HG03280 (cell line): ENCODE measurements at regions not wholly inside any gene's neighbourhood (a gene's known extent, or its start where the extent isn't known, plus 50 kb on each side); places are given as distances from the start of the nearest gene placed in this dataset.

ENCODE experiments used
- ATAC-seq: cut with Tn5 transposase; IDR thresholded peaks from one replicate; pipeline ENCODE4 v1.9.1; 2021; ENCODE audit warnings: mild to moderate bottlenecking, moderate library complexity; ENCODE audit not compliant: unreplicated experiment

DNA sequence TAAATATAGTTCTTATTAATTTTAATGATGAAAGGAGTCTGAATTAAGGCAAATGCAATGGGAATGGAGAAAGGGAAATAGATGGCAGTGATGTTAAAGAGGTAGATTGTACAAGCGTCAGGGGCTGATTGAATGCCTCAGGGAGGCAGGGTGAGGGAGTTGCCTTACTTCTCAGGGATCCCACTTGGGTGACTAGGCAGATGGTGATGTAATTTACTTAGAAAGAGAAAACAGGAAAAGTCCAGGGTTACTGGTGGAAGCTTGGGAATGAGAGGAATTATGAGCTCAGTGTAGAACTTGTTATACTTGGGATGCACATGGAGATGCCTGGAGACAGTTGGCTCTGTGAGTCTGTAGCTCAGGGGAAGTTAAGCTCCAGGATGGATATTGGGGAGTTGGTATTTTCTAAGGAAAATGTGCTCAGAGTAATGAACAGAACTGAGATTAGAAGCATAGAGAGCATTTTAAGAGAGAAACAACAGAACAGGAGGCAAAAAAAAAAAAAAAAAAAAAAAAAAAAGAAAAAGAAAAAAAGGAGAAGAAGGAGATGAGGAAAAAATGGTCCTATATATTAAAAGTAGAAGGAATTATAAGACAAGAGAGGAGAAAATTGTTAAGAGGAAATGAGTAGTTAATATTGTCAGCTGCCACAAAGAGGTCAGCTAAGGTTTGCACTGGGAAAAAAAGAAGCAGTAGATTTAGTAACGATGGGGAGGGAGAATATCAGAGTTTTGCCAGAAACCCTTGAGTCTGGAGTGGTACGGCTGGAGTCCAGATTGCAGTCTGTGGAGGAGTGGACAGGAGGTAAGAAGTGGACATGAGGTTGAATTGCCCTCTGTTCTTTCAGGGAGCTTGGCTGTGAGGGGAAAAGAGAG lies 88.0 kb upstream of the ELL2 start:
- no peak for ATAC-seq

DNA sequence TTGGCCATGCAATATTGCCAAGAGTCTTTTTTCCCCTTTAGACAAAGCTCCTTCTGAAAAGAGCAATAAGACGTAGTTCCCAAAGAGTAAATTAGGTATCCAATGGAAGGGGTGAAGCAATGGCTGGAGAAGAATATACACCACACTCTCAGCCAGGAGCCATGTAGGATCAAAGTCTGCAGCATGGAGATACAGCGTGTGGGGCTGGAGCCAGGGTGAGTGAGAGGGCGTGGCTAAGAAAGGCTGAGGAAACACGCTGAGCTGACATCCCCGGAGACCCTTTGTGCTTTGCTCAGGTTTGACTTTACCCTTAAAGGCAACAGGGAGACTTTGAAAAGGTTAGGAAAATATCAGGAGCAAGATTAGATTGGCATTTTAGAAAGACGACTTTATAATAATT lies 87.1 kb upstream of the ELL2 start:
- no peak for ATAC-seq

- ATAC-seq: no peak
These were observed 84.2 kb upstream of the ELL2 start for GRCh38 chr5:96045888-96046287.

DNA sequence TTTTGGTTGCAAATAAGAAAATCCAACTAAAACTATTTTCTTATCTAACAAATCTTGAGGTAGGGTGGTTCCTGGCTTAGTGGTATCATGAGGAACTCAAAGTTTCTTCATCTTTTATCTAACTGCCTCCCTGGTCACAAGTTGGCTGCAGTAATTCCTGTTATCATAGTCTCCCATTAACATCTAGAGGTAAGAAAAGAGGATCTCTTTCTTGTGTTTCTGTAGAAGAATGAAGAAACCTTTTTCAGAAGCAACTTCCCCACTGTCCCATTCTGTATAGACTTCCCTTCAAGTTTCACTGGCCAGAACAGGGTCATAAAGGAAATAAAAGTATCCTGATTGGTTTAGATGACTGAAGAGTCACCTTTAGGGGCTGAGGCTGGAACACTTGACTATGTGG lies 81.8 kb upstream of the ELL2 start:
- ATAC-seq: no peak

DNA sequence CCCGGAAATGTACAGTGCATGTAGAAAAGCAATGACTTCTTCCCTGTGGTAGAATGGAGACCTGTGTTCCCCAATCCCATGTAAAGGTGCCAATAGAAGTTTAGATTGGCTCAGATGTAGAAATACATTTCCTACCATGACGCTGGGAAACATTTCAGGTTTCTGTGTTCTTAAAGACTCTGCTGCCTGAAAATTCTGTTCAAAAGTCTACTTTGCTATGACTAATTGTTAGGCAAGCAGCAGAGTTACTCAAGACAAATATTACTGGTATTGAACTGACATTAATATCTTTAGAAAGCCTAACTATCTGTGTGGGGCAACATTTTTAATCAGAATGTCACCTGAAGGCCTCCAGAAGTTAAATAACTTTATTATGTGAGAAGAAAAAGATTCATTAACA lies 75.5 kb upstream of the ELL2 start:
- no peak for ATAC-seq

DNA sequence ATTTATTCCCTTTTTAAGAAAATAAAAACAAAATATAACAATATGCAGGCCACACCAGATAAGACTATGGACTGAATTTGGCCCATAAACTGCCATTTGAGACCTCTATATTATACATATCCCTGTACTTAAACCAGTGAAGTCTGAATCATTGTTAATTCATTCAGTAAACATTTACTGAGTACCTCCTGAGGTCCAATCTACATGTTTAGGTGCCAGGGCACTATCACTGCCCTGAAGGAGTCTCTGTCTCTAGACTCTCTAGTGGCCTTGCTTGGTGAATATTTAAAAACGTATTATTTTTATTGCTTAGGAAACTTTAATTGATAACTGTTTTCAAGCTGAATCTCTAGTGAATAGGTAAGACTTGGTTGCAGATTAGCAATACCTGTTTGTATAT lies 74.7 kb upstream of the ELL2 start:
- ATAC-seq: no peak

GRCh38 chr5:96035796-96036195 lies 74.1 kb upstream of the ELL2 start:
- ATAC-seq: no peak

GRCh38 chr5:96033116-96033515 lies 71.5 kb upstream of the ELL2 start:
- no peak for ATAC-seq

DNA sequence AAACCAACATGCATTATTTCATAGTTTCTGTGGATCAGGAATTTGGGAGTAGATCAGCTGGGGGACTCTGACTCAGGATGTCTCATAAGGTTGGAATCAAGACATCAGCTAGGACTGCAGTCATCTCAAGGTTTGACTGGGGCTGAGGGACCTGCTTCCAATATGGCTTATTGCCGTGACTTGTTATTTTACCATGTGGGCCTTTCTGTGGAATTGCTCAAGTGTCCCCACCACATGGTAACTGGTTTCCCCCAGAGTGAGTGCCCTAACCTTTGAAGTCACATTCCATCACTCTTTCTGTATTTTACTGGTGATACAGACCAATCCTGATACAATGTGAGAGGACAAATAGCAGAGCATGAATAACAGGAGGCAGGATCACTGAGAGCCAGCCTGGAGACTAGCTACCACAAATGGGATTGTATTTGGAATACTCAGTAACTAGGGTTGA lies 70.2 kb upstream of the ELL2 start:
- no peak for ATAC-seq

- no peak for ATAC-seq
These were observed 69.5 kb upstream of the ELL2 start for GRCh38 chr5:96031180-96031579.

- ATAC-seq: no peak
These were observed 64.9 kb upstream of the ELL2 start for GRCh38 chr5:96026406-96027041.

DNA sequence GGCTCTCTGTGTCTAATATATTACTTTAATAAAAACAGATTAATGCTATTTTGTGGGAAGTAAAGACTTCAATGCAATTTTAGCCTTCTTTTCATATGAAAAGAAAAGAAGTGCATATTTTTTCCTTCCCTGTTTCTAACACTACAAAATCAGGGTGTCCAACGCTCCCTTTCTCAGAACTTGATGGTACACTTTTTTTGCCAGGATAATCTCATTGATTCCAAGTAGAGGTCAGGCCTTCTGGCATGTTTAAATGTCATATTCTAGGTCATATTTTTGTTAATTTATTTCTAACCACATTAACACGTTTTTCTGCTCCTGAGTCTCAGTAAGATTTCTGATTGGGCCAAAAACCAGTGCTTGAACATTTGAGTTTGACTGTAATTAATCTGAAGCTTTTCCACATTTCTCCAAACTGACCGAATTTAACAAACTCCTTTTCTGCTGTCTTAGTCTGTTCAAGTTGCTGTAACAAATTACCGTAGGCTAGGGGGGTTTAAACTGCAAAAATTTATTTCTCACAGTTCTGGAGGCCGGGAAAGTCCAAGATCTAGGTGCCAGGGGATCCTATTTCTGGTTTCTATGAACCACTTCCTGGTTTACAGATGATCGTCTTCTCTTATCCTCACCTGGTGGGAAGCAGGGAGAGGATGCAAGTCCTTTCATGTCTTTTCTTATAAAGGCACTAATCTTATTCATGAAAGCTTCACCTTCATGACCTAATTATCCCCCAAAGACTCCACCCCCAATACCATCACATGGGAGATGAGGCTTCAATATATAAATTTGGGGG lies 63.2 kb upstream of the ELL2 start:
- ATAC-seq: no peak

- ATAC-seq: no peak
These were observed 61.9 kb upstream of the ELL2 start for GRCh38 chr5:96023518-96023917.

GRCh38 chr5:96022971-96023370 lies 61.3 kb upstream of the ELL2 start:
- no peak for ATAC-seq

DNA sequence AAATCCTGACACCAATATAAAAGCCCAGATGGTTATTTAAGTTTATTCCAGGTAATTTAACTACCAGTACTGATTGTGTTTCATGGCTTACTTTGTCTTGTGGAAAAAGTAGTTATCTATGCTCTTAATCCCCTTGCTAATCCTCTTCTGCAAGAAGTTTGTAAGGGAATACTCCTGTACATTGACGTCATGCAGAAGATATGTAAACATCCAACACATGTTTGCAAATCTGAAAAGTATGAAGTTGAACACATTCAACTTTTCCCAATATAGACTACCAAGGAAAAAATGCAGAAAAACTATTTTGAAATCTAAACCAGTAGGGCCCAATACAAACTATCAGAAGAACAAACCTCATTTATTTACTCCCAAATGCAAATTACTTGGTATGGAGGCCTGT lies 56.3 kb upstream of the ELL2 start:
- ATAC-seq: no peak

DNA sequence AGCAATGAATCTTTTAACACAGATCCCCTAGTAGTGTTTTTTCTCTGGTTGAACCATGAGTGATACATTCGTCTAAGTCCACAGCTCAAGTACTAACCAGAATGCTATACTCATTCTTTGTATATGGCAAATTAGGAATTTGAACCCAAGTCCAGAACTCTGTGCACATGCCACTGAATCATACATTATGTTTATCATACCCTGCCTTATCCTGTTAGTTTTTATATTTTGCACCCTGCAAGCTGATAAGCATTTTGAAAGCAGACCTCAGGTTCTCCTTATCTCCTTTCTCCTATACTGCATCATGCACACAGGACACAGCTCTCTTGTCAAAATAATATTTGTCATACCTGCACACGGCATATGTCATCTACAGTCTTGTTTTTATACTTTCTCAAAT lies 54.6 kb upstream of the ELL2 start:
- no peak for ATAC-seq

- ATAC-seq: no peak
These were observed 54.1 kb upstream of the ELL2 start for GRCh38 chr5:96015709-96016108.

DNA sequence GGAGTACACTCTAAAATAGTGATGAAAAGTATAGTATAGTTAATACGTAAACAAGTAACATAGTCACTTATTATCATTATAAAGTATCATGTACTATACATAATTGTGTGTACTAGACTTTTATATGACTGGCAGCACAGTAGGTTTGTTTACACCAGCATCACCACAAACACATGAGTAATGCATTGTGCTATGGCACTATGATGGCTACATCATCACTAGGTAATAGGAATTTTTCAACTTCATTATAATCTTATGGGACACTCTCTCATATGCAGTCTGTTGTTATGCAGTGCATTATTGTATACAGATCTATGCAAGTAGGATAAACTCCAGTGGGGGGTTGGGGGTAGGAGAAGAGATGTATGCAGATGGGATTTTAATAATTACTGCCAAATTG lies 52.7 kb upstream of the ELL2 start:
- no peak for ATAC-seq

DNA sequence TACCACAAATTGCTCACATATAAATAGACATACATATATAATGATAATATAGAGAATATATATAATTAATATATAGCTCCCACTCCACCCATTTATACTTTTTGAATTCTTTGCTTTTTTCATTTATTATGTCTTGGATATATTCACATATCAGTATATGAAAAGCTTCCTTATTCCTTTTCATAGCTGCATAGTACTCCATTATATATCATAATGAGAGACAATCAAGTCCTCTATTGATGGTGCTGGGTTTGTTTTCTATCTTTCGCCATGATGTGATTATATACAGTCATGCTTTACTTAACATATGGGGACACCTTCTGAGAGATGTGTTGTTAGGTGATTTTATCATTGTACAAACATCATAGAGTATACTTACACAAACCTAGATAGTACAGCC lies 51.6 kb upstream of the ELL2 start:
- ATAC-seq: no peak

- ATAC-seq: no peak
These were observed 50.7 kb upstream of the ELL2 start for GRCh38 chr5:96012399-96012798.
